Small intestine (tissue), 7 donors: ENCODE measurements at regions not wholly inside any gene's neighbourhood (a gene's known extent, or its start where the extent isn't known, plus 50 kb on each side); places are given as distances from the start of the nearest gene placed in this dataset.

Experiments
- DNase-seq, 2 donors: peaks; one replicate each; pipeline versions ENCODE4 v3.0.0 to v3.0.0-alpha.2; 2013
- FAIRE-seq: peaks from 2 replicates; lab custom pipeline; 2012; peaks lifted over from hg19 to GRCh38; lab: Jason Lieb, UNC
- H3K27ac ChIP-seq, 3 donors: one replicate each; pipeline ENCODE4 v1.5.1; 2013; ENCODE audit warnings: low read length in 2 of 3, mild to moderate bottlenecking in 2 of 3, control low read depth in 1 of 3, inconsistent platforms in 1 of 3, low read depth in 1 of 3, moderate library complexity in 1 of 3
- H3K27me3 ChIP-seq, 3 donors: one replicate each; pipeline ENCODE4 v1.6.1; 2013; ENCODE audit warnings: low read length in 3 of 3, inconsistent platforms in 1 of 3; ENCODE audit not compliant: control insufficient read depth in 3 of 3, insufficient read depth in 3 of 3
- H3K36me3 ChIP-seq, 3 donors: one replicate each; pipeline ENCODE4 v1.6.1; 2013; ENCODE audit warnings: low read length in 3 of 3, inconsistent platforms in 1 of 3, low read depth in 1 of 3, mild to moderate bottlenecking in 1 of 3, moderate library complexity in 1 of 3; ENCODE audit not compliant: control insufficient read depth in 3 of 3, insufficient read depth in 2 of 3
- H3K4me1 ChIP-seq, 3 donors: one replicate each; pipeline ENCODE4 v1.6.1; 2013; ENCODE audit warnings: low read length in 2 of 3, inconsistent platforms in 1 of 3, low read depth in 1 of 3, mild to moderate bottlenecking in 1 of 3, moderate library complexity in 1 of 3; ENCODE audit not compliant: control insufficient read depth in 3 of 3, insufficient read depth in 2 of 3
- H3K4me3 ChIP-seq, 3 donors: one replicate each; pipeline ENCODE4 v1.5.1; 2013; ENCODE audit warnings: low read length in 3 of 3, control low read depth in 1 of 3, inconsistent platforms in 1 of 3, low read depth in 1 of 3, mild to moderate bottlenecking in 1 of 3, moderate library complexity in 1 of 3
- H3K9me3 ChIP-seq, 2 donors: one replicate each; pipeline ENCODE4 v1.6.1; 2013; ENCODE audit warnings: low read depth in 1 of 2, low read length in 1 of 2; ENCODE audit not compliant: control insufficient read depth in 2 of 2, insufficient read depth in 1 of 2
- whole genome bisulfite sequencing, 3 donors: extraction: QIAGEN DNeasy Blood & Tissue Kit; methylation state at CpG; one replicate each; pipeline ENCODE4 v1.1.7; 2013; 5-methylcytosine and 5-hydroxymethylcytosine counted together
- donor health status: healthy with polysubstance abuse.
- donor health status: control.
- donor health status: control.
- donor health status: Bipolar disorder and iron deficiency.
- donor health status: healthy.

- Histone ChIP-seq H3K4me1 (no peaks in the 10 kb centered on the region), H3K36me3 (no peaks in the 10 kb centered on the region), H3K27ac (peak overlapping the region in 2 of 3 donors; percentile 11 to 44), H3K9me3 (no peaks in the 10 kb centered on the region), H3K27me3 (no peaks in the 10 kb centered on the region), H3K4me3 (no peak overlapping the region)
- DNase-seq (no peak), FAIRE-seq (no peak)
- 64 to 83% (median 78%) methylated on average over 2 of the region's 2 CpGs for WGBS, 3 donors
Observed at GRCh38 chrX:20451929-20452328, 185.2 kb upstream of the RPS6KA3 start.

- Histone ChIP-seq H3K9me3 (no peaks in the 10 kb centered on the region), H3K27me3 (no peaks in the 10 kb centered on the region), H3K36me3 (no peaks in the 10 kb centered on the region), H3K4me1 (peaks cover 0 to 16% (median 0%) of the 10 kb centered on the region in 3 donors), H3K27ac (no peak overlapping the region), H3K4me3 (no peak overlapping the region)
- 36 to 75% (median 70%) methylated on average over 2 of the region's 2 CpGs for WGBS, 3 donors
- FAIRE-seq = no peak
- DNase-seq = no peak
Observed at GRCh38 chrX:20445109-20445508, 178.4 kb upstream of the RPS6KA3 start.

- Histone ChIP-seq H3K4me1 (peaks cover 0 to 19% (median 0%) of the 10 kb centered on the region in 3 donors), H3K27me3 (no peaks in the 10 kb centered on the region), H3K27ac (peak overlapping the region in 1 of 3 donors; percentile 0), H3K9me3 (no peaks in the 10 kb centered on the region), H3K36me3 (no peaks in the 10 kb centered on the region), H3K4me3 (no peak overlapping the region)
- FAIRE-seq (no peak), DNase-seq (peak; percentile 81 to 83)
- WGBS, 3 donors = 24 to 29% (median 28%) methylated on average over 3 of the region's 3 CpGs
Observed at GRCh38 chrX:20442597-20442996, 175.9 kb upstream of the RPS6KA3 start.

GRCh38 chrX:20441123-20441522 lies 174.4 kb upstream of the RPS6KA3 start:
- Histone ChIP-seq H3K27me3 (no peaks in the 10 kb centered on the region), H3K27ac (peak overlapping the region in 1 of 3 donors; percentile 39), H3K9me3 (no peaks in the 10 kb centered on the region), H3K36me3 (no peaks in the 10 kb centered on the region), H3K4me1 (peaks cover 0 to 23% (median 0%) of the 10 kb centered on the region in 3 donors), H3K4me3 (no peak overlapping the region)
- DNase-seq (peak; percentile 42 to 54), FAIRE-seq (no peak)
- 28 to 77% (median 69%) methylated on average over 1 of the region's 1 CpG for WGBS, 3 donors

- Histone ChIP-seq H3K9me3 (no peaks in the 10 kb centered on the region), H3K36me3 (no peaks in the 10 kb centered on the region), H3K27ac (no peak overlapping the region), H3K27me3 (peaks cover 0 to 1% (median 0%) of the 10 kb centered on the region in 3 donors), H3K4me1 (peaks cover 0 to 28% (median 0%) of the 10 kb centered on the region in 3 donors), H3K4me3 (no peak overlapping the region)
- FAIRE-seq = no peak
- WGBS, 3 donors = 89 to 92% (median 90%) methylated on average over 9 of the region's 9 CpGs
- no peak for DNase-seq
Observed at GRCh38 chrX:20438871-20439526, 172.3 kb upstream of the RPS6KA3 start.

- Histone ChIP-seq H3K4me3 (no peak overlapping the region), H3K9me3 (no peaks in the 10 kb centered on the region), H3K36me3 (no peaks in the 10 kb centered on the region), H3K4me1 (peaks cover 0 to 28% (median 3%) of the 10 kb centered on the region in 3 donors), H3K27ac (no peak overlapping the region), H3K27me3 (peaks cover 0 to 1% (median 0%) of the 10 kb centered on the region in 3 donors)
- DNase-seq (peak in 1 of 2 donors; percentile 21), FAIRE-seq (no peak)
- 18 to 32% (median 32%) methylated on average over 1 of the region's 1 CpG for WGBS, 3 donors
Observed at GRCh38 chrX:20437683-20438082, 171.0 kb upstream of the RPS6KA3 start.

GRCh38 chrX:20435913-20436312 lies 169.2 kb upstream of the RPS6KA3 start:
- peak overlapping the region in 1 of 3 donors; percentile 36 for H3K27ac ChIP-seq
- WGBS, 3 donors = 29 to 73% (median 53%) methylated on average over 1 of the region's 1 CpG
- no peak for FAIRE-seq

GRCh38 chrX:20434986-20435385 lies 168.3 kb upstream of the RPS6KA3 start:
- H3K4me1 ChIP-seq = peaks cover 0 to 11% (median 3%) of the 10 kb centered on the region in 3 donors
- H3K27me3 ChIP-seq = peaks cover 0 to 1% (median 0%) of the 10 kb centered on the region in 3 donors
- H3K36me3 ChIP-seq = no peaks in the 10 kb centered on the region
- WGBS, 3 donors = 72 to 84% (median 84%) methylated on average over 3 of the region's 3 CpGs
- FAIRE-seq = no peak
- H3K4me3 ChIP-seq = no peak overlapping the region
- DNase-seq = no peak
- no peak overlapping the region for H3K27ac ChIP-seq
- no peaks in the 10 kb centered on the region for H3K9me3 ChIP-seq

More at GRCh38 chrX:20435913-20436312, 169.2 kb upstream of the RPS6KA3 start:
- DNase-seq = peak in 1 of 2 donors; percentile 31
- no peaks in the 10 kb centered on the region for H3K36me3 ChIP-seq
- H3K4me1 ChIP-seq = peaks cover 0 to 20% (median 3%) of the 10 kb centered on the region in 3 donors
- no peaks in the 10 kb centered on the region for H3K9me3 ChIP-seq
- H3K27me3 ChIP-seq = peaks cover 0 to 1% (median 0%) of the 10 kb centered on the region in 3 donors
- H3K4me3 ChIP-seq = no peak overlapping the region
